NT2/D1 (cell line): ENCODE measurements at regions not wholly inside any gene's neighbourhood (a gene's known extent, or its start where the extent isn't known, plus 50 kb on each side); places are given as distances from the start of the nearest gene placed in this dataset.

Source experiments
- YY1 ChIP-seq: IDR thresholded peaks from 2 replicates; pipeline ENCODE4 v1.6.1; 2011; ENCODE audit not compliant: insufficient read length, insufficient read depth
- ZNF274 ChIP-seq: IDR thresholded peaks from 2 replicates; pipeline ENCODE4 v1.6.1; 2011; ENCODE audit warnings: mild to moderate bottlenecking, low read depth, low read length

GRCh38 chr2:45177870-45178269, 168.6 kb upstream of the SIX2 start:
- TF ChIP-seq YY1 = no peak
- no peak for TF ChIP-seq ZNF274
